ENCODE measurements at regions not wholly inside any gene's neighbourhood (a gene's known extent, or its start where the extent isn't known, plus 50 kb on each side); places are given as distances from the start of the nearest gene placed in this dataset.

GRCh38 chr12:85352016-85352415, 72.0 kb downstream of the ALX1 start:
- Histone ChIP-seq H3K4me1 (no peaks in the 10 kb centered on the region), H3K27me3 (no peaks in the 10 kb centered on the region; the same call in 1 of the 2 replicates), H3K4me3 (ENCODE audit: low read depth, low read length) (no peak overlapping the region), H3K36me3 (no peaks in the 10 kb centered on the region), H3K9me3 (no peaks in the 10 kb centered on the region)
- TF ChIP-seq CTCF (IDR thresholded peaks at IDR 0.05; ENCODE audit: low read depth, low read length) = no peak
- DNase-seq = no peak

DNA sequence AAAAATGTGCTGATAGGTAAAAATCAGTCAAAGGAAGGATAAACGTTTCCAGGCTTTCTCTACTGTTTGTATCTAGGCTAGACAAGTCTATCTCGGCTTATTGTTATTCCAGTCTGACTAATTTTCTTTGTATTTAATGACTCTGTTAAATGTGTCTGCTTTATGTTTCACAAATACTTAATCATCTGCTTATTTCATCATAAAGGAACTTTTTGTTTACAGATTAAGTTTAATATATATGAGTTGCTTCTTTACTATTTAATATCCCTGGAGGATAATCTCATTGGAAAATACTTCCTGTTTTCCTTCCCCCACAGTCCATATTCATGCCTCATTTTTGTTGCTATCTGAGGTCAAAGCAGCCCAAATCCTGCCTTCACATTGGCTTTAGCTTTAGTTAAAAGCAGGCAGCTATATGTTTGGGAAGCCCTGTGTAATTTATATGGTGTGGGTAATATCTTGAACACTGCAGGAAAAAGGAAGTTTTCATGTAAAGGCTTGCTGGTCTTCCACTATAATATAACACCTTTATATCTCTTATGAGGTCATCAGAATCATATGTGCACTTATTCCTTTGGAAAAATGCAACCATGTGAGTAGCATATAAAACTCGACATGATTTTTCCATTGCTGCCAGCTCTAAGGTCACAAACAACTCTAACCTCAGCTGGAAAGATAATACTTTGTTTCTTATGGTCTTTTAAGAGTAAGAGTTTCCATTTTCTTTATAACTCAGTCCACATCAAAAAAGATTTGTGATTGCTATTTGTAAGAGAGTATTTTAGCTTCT, 76.8 kb downstream of the ALX1 start:
- H3K36me3 ChIP-seq = no peaks in the 10 kb centered on the region
- H3K4me3 ChIP-seq (ENCODE audit: low read depth, low read length) = no peak overlapping the region
- no peaks in the 10 kb centered on the region for H3K4me1 ChIP-seq
- no peaks in the 10 kb centered on the region for H3K9me3 ChIP-seq
- no peak for TF ChIP-seq CTCF (IDR thresholded peaks at IDR 0.05; ENCODE audit: low read depth, low read length)
- DNase-seq = no peak
- H3K27me3 ChIP-seq = no peaks in the 10 kb centered on the region; the same call in 1 of the 2 replicates

DNA sequence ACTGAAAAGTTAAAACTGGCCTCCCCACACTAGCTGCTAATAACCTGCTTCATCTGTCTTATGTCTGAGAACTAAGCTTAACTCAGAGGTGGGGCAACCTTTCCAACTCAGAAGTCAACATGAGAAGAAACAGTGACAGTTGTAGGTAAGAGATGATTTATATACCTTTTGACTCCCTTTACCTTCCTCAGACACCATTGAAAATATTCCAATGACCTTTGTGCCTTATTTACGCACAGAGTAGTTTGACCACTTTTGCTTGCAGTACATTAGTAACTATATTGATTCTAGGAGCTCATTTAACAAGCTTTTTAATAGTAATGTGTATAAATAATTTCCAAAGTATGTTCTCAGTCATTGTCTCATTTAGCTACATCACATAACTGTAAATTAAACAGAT, 77.6 kb downstream of the ALX1 start:
- no peaks in the 10 kb centered on the region for H3K4me1 ChIP-seq
- H3K9me3 ChIP-seq = no peaks in the 10 kb centered on the region
- H3K27me3 ChIP-seq = no peaks in the 10 kb centered on the region; the same call in 1 of the 2 replicates
- TF ChIP-seq CTCF (IDR thresholded peaks at IDR 0.05; ENCODE audit: low read depth, low read length) = no peak
- no peaks in the 10 kb centered on the region for H3K36me3 ChIP-seq
- no peak for DNase-seq
- H3K4me3 ChIP-seq (ENCODE audit: low read depth, low read length) = no peak overlapping the region

GRCh38 chr12:85358715-85359114, 78.7 kb downstream of the ALX1 start:
- no peaks in the 10 kb centered on the region for H3K9me3 ChIP-seq
- no peaks in the 10 kb centered on the region; the same call in 1 of the 2 replicates for H3K27me3 ChIP-seq
- H3K4me1 ChIP-seq = no peaks in the 10 kb centered on the region
- TF ChIP-seq CTCF (IDR thresholded peaks at IDR 0.05; ENCODE audit: low read depth, low read length) = no peak
- no peak overlapping the region for H3K4me3 ChIP-seq (ENCODE audit: low read depth, low read length)
- no peaks in the 10 kb centered on the region for H3K36me3 ChIP-seq
- DNase-seq = no peak

DNA sequence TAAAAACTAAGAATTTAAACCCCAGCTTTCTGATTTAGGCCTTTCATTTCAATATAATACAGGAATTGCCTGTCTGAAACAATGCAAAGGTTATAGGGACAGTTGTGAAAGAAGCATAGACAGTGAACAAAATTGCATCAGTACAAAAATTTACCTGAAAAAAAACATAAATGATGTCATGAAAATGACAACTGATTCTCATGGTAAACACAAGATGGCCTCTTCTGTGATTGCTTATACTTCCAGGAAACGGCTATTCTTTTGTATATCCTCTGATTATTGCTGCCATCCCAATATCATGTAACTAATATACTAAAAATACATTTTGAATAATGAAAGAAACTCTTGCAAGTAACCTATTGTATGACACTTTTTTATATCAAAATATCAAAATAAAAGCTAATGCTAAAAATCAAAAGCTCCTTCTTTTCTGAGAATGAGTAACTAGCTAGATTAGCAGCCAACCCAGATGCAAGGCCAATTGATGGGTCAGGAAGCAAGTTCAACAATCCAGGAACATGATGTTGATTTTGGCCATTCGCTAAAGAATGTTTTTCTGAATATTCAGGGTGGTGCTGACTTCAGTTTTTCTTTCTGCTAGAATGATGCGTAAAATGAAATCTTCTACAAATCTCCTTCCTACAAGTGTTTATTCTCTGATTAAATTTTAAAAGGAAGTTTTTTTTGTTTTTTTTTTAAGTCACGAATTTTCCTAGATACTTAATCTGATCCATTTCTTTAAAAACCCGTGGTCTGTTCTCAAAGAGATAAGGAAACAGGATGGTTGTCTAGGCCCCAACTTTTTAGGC, 83.6 kb downstream of the ALX1 start:
- no peak for TF ChIP-seq CTCF (IDR thresholded peaks at IDR 0.05; ENCODE audit: low read depth, low read length)
- no peak overlapping the region for H3K4me3 ChIP-seq (ENCODE audit: low read depth, low read length)
- H3K27me3 ChIP-seq = no peaks in the 10 kb centered on the region
- H3K36me3 ChIP-seq = no peaks in the 10 kb centered on the region
- no peak for DNase-seq
- H3K4me1 ChIP-seq = no peaks in the 10 kb centered on the region
- no peaks in the 10 kb centered on the region for H3K9me3 ChIP-seq

GRCh38 chr12:85367936-85368335, 87.9 kb downstream of the ALX1 start:
- Histone ChIP-seq H3K36me3 (no peaks in the 10 kb centered on the region), H3K27me3 (no peaks in the 10 kb centered on the region; the same call in 1 of the 2 replicates), H3K9me3 (no peaks in the 10 kb centered on the region), H3K4me1 (no peaks in the 10 kb centered on the region), H3K4me3 (ENCODE audit: low read depth, low read length) (no peak overlapping the region)
- DNase-seq = no peak
- no peak for TF ChIP-seq CTCF (IDR thresholded peaks at IDR 0.05; ENCODE audit: low read depth, low read length)
